Mesenteric fat pad (tissue), 1 donor: ENCODE measurements at regions not wholly inside any gene's neighbourhood (a gene's known extent, or its start where the extent isn't known, plus 50 kb on each side); places are given as distances from the start of the nearest gene placed in this dataset.

Experiments
- DNase-seq: peaks from one replicate; pipeline ENCODE4 v3.0.0-alpha.2; 2020; ENCODE audit warnings: low spot score
- donor health status: DM: yes; HTN: yes; CAD: no.

GRCh38 chr17:34167354-34167753 is 87.7 kb upstream of the CCL2 start:
- DNase-seq, result no peak

GRCh38 chr17:34168989-34169388 is 86.1 kb upstream of the CCL2 start:
- no peak for DNase-seq

GRCh38 chr17:34169496-34169895 is 85.6 kb upstream of the CCL2 start:
- DNase-seq, result no peak

GRCh38 chr17:34171245-34171818 is 83.8 kb upstream of the CCL2 start:
- no peak for DNase-seq

- DNase-seq, result no peak
Measured at GRCh38 chr17:34172390-34172918, 82.6 kb upstream of the CCL2 start.

GRCh38 chr17:34173241-34173640 is 81.8 kb upstream of the CCL2 start:
- no peak for DNase-seq

GRCh38 chr17:34174496-34174895 is 80.6 kb upstream of the CCL2 start:
- DNase-seq, result no peak

- no peak for DNase-seq
Measured at GRCh38 chr17:34176440-34176839, 78.6 kb upstream of the CCL2 start.

GRCh38 chr17:34177642-34178041 is 77.4 kb upstream of the CCL2 start:
- DNase-seq, result no peak

- DNase-seq, result no peak
Measured at GRCh38 chr17:34178092-34178491, 77.0 kb upstream of the CCL2 start.

- DNase-seq, result no peak
Measured at GRCh38 chr17:34182036-34182803, 72.9 kb upstream of the CCL2 start.

GRCh38 chr17:34195987-34196386 is 59.1 kb upstream of the CCL2 start:
- no peak for DNase-seq

GRCh38 chr17:34198519-34198918 is 56.6 kb upstream of the CCL2 start:
- no peak for DNase-seq

GRCh38 chr17:34199454-34199853 is 55.6 kb upstream of the CCL2 start:
- DNase-seq, result no peak

- no peak for DNase-seq
Measured at GRCh38 chr17:34199932-34200534, 55.1 kb upstream of the CCL2 start.

- no peak for DNase-seq
Measured at GRCh38 chr17:34201225-34201624, 53.9 kb upstream of the CCL2 start.

- DNase-seq, result no peak
Measured at GRCh38 chr17:34201767-34202166, 53.3 kb upstream of the CCL2 start.

- no peak for DNase-seq
Measured at GRCh38 chr17:34203018-34203638, 52.0 kb upstream of the CCL2 start.

- DNase-seq, result no peak
Measured at GRCh38 chr17:34204402-34204801, 50.7 kb upstream of the CCL2 start.
